ENCODE measurements at regions not wholly inside any gene's neighbourhood (a gene's known extent, or its start where the extent isn't known, plus 50 kb on each side); places are given as distances from the start of the nearest gene placed in this dataset.

DNA sequence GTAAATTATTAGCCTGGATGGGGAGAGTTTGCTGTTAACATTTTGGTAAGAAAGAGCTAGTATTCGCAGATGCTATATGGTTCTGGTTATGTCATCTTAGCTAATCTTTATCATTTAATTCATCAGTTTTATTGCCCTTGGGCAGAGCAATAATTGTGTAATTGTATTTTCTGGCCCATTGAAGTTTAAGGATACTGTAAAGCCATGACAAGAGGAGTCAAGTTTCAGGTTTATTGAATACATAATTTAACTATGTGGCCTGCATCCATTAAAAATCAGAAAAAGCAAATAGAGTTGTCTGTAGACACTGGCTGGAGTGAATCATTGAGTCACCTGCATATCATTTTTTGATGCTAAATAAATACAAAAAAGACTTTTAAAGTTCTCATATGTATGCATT is 255.8 kb downstream of the PRELID2 start (continued):
- TF ChIP-seq REST (IDR thresholded peaks at IDR 0.05; ENCODE audit: unreplicated experiment) (no peak), CTCF (conservative IDR thresholded peaks at IDR 0.05; ENCODE audit: low read depth in 2 of 2) (no peak), CREB1 (CRISPR knock-in tag; IDR thresholded peaks at IDR 0.05; ENCODE audit: low read depth) (no peak)

DNA sequence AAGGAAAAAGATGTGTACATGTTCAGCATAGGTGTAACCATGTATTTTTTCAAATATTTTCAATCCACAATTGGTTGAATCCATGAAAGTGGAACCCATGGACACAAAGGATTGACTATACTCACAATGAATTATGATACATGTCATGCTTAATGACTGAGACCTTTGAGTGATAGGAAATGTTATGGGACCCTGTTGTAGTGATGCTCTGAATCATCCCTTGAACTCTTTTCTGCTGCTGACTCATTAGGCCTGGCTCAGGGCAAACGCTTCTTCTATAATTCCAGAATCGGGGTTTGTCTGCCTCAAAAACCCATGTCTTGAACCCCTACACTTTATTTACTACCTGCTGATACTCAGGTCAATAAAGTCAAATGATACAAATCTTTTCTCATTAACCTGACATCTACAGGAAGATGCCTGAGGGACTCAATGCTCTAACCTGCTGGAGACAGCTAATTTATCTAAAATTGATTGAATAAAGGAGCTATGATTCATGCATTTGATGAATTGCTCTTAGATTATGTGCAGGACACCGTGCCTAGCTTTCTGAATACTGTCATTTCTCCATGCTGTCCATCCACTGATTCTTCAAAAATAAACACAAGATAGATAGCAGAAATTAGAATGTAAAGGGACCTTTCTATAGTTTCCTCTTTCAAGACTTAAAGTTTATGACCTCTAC is 260.1 kb downstream of the PRELID2 start:
- no peak for DNase-seq (ENCODE audit: low spot score)
- H3K27me3 ChIP-seq (ENCODE audit: insufficient read depth): no peaks in the 10 kb centered on the region
- H3K27ac ChIP-seq (ENCODE audit: low read depth): no peak overlapping the region
- no peak overlapping the region for H3K4me2 ChIP-seq
- Mint-ChIP-seq H3K4me1 (peaks cover 4% of the 10 kb centered on the region; the same call in 2 of the 3 replicates), H3K4me3 (no peak overlapping the region), H3K36me3 (ENCODE audit: low read depth) (no peaks in the 10 kb centered on the region; the same call in 1 of the 3 replicates), H3K27me3 (ENCODE audit: insufficient read depth, low read depth, poor library complexity) (peaks cover 2% of the 10 kb centered on the region), H3K27ac (no peak overlapping the region), H3K9me3 (no peaks in the 10 kb centered on the region; the same call in 2 of the 3 replicates)
- H3K4me1 ChIP-seq (ENCODE audit: insufficient read depth): no peaks in the 10 kb centered on the region
- H2AFZ ChIP-seq: no peak overlapping the region
- H3K79me2 ChIP-seq (replicated peaks; ENCODE audit: insufficient read depth): no peaks in the 10 kb centered on the region
- 0 out of 2 replicates have a peak, but pooled peaks cover 11% of the 10 kb centered on the region for H3K9me2 ChIP-seq (ENCODE audit: insufficient read depth)
- H4K20me1 ChIP-seq (replicated peaks; ENCODE audit: insufficient read depth): no peaks in the 10 kb centered on the region
- no peaks in the 10 kb centered on the region for H3F3A ChIP-seq (replicated peaks; ENCODE audit: low read depth)
- H3K36me3 ChIP-seq (ENCODE audit: insufficient read depth): no peaks in the 10 kb centered on the region
- ATAC-seq: no peak
- H3K4me3 ChIP-seq: no peak overlapping the region
- TF ChIP-seq REST (IDR thresholded peaks at IDR 0.05; ENCODE audit: unreplicated experiment) (no peak), ZNF331 (CRISPR knock-in tag; IDR thresholded peaks at IDR 0.05; ENCODE audit: low read depth) (no peak), NANOG (IDR thresholded peaks at IDR 0.05; ENCODE audit: borderline replicate concordance) (no peak), STAT1 (IDR thresholded peaks at IDR 0.05; ENCODE audit: unreplicated experiment) (no peak), ZNF114 (CRISPR knock-in tag; IDR thresholded peaks at IDR 0.05) (no peak), CREB1 (CRISPR knock-in tag; IDR thresholded peaks at IDR 0.05; ENCODE audit: low read depth) (no peak), CTCF (conservative IDR thresholded peaks at IDR 0.05; ENCODE audit: low read depth in 2 of 2) (no peak), EZH2 (IDR thresholded peaks at IDR 0.05; ENCODE audit: low read depth, unreplicated experiment) (no peak)

All from GM23338 (cell line).